Neural cell (in vitro differentiated cells): ENCODE measurements at regions not wholly inside any gene's neighbourhood (a gene's known extent, or its start where the extent isn't known, plus 50 kb on each side); places are given as distances from the start of the nearest gene placed in this dataset.

Experiments used
- EP300 ChIP-seq: fragments of 450-650 bp; conservative IDR thresholded peaks from 2 replicates; pipeline ENCODE4 v1.6.1; 2014; ENCODE audit warnings: antibody characterized with exemption, mild to moderate bottlenecking, moderate library complexity; ENCODE audit not compliant: poor library complexity, severe bottlenecking
- EZH2 ChIP-seq: fragments of 200-600, 300-800 bp; shearing (Covaris generic), sonication (generic); IDR thresholded peaks from 2 replicates; pipeline ENCODE4 v1.6.1; 2014; ENCODE audit warnings: antibody characterized with exemption, low read length, borderline replicate concordance, mild to moderate bottlenecking; ENCODE audit not compliant: insufficient read depth, poor library complexity, severe bottlenecking
- POLR2AphosphoS5 ChIP-seq: IDR thresholded peaks from 2 replicates; pipeline ENCODE4 v1.6.1; 2012
- RAD21 ChIP-seq: fragments of 450-650 bp; conservative IDR thresholded peaks from 2 replicates; pipeline ENCODE4 v1.6.1; 2014; ENCODE audit warnings: antibody characterized with exemption, mild to moderate bottlenecking, moderate library complexity
- TF ChIP-seq, protein P1 (sequence below): IDR thresholded peaks from 2 replicates; pipeline ENCODE4 v1.6.1; 2012; ENCODE audit warnings: borderline replicate concordance
- TF ChIP-seq, protein P2 (sequence below): fragments of 450-650 bp; IDR thresholded peaks from 2 replicates; pipeline ENCODE4 v1.5.1; 2014; ENCODE audit warnings: antibody characterized with exemption, mild to moderate bottlenecking, moderate library complexity; ENCODE audit not compliant: poor library complexity, severe bottlenecking

DNA sequence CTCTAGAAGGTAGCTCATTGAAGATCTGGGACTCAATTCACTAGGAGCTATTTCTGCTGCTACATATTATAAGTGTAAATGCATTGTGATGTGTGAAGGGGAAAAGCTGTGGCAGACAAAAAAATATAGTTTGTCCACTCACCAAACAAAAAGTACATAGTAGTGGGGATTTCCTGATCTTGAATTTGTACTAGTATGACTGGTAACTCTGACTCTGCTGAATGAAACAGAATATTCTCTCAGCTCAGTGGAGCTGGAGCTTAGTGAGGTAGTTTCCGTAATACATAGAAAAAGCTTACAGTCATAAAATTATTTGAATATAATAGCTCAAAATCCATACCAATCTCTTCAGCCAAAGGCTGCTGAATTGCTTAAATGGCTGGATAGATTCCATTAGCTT, 455.6 kb upstream of the CD180 start:
- TF ChIP-seq, protein P1, sequence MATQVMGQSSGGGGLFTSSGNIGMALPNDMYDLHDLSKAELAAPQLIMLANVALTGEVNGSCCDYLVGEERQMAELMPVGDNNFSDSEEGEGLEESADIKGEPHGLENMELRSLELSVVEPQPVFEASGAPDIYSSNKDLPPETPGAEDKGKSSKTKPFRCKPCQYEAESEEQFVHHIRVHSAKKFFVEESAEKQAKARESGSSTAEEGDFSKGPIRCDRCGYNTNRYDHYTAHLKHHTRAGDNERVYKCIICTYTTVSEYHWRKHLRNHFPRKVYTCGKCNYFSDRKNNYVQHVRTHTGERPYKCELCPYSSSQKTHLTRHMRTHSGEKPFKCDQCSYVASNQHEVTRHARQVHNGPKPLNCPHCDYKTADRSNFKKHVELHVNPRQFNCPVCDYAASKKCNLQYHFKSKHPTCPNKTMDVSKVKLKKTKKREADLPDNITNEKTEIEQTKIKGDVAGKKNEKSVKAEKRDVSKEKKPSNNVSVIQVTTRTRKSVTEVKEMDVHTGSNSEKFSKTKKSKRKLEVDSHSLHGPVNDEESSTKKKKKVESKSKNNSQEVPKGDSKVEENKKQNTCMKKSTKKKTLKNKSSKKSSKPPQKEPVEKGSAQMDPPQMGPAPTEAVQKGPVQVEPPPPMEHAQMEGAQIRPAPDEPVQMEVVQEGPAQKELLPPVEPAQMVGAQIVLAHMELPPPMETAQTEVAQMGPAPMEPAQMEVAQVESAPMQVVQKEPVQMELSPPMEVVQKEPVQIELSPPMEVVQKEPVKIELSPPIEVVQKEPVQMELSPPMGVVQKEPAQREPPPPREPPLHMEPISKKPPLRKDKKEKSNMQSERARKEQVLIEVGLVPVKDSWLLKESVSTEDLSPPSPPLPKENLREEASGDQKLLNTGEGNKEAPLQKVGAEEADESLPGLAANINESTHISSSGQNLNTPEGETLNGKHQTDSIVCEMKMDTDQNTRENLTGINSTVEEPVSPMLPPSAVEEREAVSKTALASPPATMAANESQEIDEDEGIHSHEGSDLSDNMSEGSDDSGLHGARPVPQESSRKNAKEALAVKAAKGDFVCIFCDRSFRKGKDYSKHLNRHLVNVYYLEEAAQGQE = no peak
- TF ChIP-seq POLR2AphosphoS5 (no peak), EZH2 (no peak), EP300 (no peak), RAD21 (no peak)
- TF ChIP-seq, protein P2, sequence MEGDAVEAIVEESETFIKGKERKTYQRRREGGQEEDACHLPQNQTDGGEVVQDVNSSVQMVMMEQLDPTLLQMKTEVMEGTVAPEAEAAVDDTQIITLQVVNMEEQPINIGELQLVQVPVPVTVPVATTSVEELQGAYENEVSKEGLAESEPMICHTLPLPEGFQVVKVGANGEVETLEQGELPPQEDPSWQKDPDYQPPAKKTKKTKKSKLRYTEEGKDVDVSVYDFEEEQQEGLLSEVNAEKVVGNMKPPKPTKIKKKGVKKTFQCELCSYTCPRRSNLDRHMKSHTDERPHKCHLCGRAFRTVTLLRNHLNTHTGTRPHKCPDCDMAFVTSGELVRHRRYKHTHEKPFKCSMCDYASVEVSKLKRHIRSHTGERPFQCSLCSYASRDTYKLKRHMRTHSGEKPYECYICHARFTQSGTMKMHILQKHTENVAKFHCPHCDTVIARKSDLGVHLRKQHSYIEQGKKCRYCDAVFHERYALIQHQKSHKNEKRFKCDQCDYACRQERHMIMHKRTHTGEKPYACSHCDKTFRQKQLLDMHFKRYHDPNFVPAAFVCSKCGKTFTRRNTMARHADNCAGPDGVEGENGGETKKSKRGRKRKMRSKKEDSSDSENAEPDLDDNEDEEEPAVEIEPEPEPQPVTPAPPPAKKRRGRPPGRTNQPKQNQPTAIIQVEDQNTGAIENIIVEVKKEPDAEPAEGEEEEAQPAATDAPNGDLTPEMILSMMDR = no peak
